SKM-1 (cell line): ENCODE measurements at regions not wholly inside any gene's neighbourhood (a gene's known extent, or its start where the extent isn't known, plus 50 kb on each side); places are given as distances from the start of the nearest gene placed in this dataset.

Experiments
- DNase-seq: peaks from one replicate; lab custom pipeline; 2025; ENCODE audit not compliant: unreplicated experiment; lab: John Stamatoyannopoulos, UW

DNA sequence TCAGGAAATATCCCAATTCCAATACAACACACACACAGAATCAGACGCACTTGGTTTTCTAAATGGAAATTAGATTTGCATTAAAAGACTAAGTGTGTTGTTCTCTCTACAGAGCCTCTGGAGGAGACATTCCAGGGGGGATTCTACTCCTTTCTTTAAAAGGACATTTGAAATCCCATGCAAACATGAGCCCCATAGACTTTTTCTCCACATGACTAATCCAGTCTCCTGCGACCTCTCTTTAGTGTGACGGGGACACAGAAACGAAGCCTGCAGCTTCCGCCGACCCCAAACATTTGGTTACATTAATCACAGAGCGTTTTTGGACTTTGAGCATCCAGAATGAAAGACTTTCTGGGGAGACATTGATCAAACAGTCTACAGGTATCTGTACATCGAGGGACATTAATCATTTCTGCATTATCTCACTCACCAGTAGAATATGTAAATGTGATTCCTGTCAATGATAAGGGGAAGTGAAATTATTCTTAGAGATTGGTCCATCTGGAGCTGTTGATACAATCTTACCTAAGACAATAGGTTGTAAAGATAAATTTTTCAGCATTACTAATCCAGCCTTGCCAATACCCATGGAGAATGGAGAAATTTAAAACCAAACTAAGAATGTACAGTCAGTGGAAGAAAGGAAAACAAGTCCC, 103.4 kb upstream of the IRX3 start:
- DNase-seq = no peak

DNA sequence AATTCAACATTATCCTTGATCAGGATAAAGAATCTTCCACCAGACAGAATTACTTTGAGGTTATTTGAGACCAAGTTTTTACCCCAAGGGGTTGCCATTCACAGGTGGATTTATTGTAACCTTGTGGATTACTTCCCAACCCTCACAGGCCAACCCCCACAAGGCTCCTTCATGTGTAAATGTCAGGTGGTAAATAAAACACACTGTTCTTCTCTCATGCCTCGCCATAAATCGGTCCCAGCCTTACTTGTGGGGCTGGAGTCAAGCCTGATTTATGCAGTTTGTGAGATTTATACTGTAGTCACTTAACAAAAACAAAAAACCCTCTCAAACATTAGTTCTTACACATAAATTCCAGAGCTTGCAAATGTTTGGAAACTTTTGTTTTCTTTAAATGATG, 98.6 kb upstream of the IRX3 start:
- no peak for DNase-seq

DNA sequence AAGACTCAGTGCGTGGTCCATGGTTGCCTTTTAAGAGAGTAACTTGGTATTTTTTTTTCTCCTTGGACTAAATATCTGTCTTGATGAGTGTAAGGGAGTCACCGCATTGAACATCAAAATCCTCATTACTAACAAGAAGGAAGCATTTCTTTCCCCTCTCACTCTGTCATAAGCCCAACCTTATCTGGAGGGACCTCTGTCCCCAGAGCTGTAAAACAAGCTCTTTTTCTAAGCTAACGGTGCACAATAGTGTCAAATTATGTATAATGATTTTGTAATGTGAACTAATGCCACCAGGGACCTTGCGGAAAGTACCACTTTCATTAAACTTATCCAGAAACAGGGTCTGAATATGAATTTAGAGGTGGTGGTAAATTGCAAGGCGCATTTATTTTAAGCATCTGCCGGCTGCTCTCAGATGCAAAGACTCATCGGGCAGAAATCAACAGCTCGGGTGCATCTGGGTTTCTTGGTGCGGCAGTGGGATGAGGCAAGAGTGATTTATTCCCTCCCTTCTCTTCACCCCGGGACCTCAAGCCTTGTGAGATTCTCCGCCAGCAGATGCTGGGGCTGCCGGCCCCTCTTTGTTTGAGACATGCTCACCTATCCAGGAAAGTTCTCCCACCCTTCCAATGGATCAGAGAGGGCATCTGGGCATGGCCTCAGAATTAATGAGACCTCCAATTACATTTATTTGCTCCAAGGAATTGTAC, 95.2 kb upstream of the IRX3 start:
- DNase-seq = no peak

DNA sequence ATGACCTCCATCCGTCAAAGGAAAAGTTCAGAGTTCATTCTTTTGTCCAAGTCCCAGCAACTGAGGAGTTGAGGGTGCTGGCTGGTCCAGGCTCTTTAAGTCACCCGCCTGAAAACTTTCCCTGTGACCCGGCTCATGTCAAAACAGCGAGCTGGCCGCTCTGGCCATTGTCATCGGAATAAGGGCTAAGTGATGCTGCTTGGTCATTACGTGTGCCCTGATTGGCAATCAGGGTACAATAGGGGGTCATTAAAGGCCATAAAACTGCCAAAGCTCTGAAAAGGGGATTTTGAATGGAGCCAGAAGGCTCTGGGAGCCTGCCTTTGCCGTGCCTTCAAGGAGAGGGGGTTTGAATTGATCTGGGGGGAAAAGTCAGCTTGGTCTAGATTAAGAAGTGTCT, 88.5 kb upstream of the IRX3 start:
- DNase-seq = no peak

- no peak for DNase-seq
Observed at GRCh38 chr16:54373534-54374520, 87.2 kb upstream of the IRX3 start.

DNA sequence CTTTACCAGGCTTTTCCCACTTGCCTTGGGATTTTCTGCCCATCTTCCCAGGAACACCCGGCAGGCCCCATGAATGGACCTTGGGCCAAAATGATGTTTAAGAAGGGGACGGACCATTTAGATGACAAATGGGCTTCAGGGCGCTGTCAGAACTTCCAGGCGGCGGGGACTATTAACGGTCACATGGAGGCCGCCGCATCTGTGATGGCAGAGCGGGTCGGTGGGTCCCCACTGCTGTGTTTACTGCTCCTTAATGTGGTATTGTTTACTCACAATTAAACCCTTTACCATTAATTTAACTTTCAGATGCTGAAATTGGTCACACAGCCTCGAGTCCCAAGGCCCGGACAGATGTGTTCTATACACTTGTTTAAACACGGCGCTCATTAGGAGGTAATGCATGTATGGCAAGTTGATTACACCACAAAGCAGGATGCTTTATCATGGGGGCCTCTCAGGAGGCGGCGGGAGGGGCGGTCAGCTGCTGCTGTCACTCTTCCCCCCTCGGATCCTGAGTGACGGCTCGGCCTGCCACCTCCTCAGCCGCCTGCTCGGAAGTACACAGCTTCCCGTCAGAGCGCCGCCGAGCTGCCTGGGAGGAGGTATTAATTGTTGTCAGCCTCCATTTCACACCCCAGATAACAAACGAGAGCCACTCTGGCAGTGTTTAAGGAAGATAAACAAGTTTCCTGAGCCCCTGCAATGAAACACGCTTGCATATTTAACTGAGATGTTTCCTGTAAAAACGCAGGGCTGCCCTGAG, 83.9 kb upstream of the IRX3 start:
- no peak for DNase-seq

DNA sequence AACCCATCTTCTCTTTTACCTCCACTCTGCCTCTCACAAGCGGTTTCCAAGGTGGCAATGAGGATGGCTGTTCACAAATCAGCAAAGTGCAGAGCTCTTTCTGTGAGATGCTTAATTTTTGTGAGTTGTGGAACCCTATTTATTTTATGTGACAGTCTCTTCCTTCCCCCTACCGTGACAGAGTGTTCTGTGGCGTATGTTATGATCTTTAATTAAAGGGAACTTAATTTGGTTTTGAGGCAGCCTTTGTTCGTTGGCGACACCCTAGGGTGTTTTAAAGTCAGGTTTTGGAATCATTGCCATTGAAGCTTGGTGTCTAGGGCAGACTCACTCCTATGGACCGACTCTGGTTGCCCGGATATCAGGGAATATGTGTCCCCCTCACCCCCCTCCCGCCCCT, 83.3 kb upstream of the IRX3 start:
- no peak for DNase-seq

DNA sequence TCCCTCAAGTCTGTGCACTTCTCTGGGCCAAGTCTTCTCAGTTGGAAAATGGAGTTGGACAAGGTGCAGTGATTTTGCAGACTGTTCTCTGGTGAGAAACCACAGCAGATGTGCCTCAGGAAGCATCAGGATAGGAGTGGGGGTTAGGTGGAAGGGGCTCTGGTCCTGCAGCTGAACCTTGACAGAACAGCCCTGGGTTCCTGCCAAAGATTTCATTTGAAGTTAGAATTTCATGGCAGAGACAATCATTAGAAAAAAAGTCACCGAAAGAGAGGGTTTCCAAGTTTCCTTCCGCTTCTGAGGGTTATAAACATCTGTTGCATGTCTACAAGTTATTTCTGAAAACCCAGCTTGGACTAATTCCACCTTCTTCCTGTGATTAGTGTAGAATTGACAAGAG, 80.4 kb upstream of the IRX3 start:
- DNase-seq = no peak

GRCh38 chr16:54365990-54366634, 79.5 kb upstream of the IRX3 start:
- DNase-seq = no peak

DNA sequence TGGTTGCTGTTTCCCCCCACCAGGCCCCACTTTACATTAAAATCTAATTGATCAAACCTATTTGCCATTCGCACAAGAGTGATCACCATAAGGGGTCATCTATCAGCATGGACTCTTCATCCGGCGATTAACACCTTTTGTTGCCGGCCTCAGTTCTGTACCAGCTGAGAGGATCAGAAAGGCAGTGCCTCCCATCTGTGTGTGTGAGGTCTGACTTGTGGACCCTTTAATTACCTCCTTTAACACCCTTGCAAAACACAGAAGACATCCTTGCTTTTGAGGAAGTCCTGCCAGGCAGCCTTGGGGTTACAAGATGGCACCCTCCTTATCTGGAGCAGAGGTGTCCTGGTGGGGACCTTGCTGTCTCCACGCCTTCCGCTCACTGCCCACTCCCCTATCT, 77.2 kb upstream of the IRX3 start:
- DNase-seq = no peak

DNA sequence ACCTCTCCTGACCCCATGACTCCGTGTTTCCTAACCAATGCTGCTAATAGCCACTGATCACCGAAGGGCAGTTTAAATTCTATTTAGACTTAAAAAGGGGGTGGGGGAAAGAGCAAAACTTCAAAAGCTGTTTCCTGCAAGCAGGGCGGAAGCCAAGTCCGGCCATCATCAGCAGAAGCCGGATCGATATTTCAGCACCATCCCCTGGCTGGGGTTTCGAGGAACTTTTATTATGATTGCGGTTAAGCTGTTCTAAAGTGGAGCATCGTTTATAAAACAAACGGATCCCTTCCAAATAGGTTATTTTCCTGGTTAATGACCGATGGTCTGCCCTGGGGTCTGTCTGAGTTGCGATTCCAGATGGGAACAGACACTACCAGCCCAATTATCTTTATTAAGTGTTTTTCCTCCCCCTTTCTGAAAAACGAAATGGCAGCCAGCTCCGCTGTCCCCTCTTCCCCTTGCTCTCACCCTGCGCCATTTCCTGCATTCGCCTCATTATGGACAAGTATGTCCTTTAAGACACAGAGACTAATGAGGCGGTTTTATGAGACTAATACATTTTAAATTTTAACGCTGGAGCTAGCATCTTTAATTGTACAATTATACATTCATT, 76.1 kb upstream of the IRX3 start:
- DNase-seq = no peak

DNA sequence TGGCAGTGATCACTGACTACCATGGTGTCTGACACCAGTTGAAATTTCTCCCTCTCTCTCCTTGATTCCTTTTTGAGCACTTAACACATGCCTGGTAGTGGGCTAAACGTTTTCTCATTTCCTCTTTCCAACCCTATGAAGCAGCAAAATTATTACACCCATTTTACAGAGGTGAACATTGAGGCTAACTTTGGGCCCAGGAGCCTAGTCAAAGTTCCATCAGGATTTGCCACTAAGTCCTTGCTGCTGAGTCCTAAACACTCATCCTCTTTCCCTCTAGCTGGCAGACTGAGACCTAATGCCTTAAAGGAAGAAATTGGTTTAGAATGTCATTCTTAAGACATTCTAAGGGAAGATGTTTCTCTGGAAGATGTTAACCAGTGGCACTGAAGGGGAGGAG, 74.7 kb upstream of the IRX3 start:
- DNase-seq = no peak

- no peak for DNase-seq
Observed at GRCh38 chr16:54360681-54361080, 74.1 kb upstream of the IRX3 start.

DNA sequence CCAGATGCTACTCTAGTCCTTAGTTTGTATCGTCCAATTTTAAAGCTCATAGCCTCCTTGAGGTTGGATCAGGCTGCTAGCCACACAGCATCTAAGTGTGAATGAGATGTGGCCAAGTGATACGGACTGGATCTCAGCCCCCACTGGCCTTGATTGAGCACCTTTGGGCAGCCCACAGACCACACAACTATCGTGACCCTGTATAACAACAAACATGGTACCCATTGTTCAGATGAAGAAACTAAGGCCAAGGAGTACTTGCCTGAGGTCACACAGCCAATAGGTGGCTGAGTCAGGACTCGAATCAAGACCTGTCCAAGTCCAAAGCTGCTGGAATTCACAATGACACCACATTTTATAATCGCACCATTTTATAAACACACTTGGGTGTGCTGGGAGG, 73.0 kb upstream of the IRX3 start:
- DNase-seq = no peak

DNA sequence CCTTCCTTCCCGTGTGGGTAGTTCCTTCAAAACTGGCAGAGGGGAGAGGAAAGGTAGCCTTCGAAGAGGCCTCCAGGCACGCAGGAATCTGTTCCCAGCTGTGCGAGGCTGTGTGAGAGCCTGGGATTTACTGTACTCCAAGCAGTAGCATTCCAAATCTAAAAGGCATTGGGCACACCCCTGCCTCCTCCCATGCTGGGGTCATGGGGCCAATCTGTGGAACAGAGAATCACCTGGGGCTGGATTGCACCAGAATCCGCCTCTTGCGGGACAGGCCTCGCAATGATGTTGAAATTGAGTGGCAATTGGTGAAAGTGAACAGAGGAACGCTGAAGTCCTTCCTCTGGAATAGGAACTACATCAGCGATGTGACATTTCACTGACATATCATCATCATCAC, 72.5 kb upstream of the IRX3 start:
- DNase-seq = no peak

DNA sequence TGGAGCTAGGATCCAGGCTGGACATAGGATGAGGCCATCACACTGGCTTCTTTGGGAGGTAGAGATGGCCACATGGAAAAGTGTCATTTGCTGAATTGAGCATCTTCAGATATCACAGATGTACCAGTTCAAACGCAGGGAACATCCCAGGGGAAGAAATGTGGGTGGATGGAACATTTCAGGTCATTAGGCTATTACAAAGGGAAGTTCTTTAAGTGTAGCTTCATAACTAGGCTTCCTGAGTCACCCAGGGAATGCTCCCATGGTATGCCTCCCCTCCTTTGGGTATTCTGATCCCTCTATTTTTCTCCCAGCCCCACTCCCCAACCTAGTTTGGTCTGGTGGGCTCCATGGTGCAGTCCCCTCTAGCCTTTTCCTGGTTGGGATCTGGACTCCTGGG, 69.8 kb upstream of the IRX3 start:
- no peak for DNase-seq

DNA sequence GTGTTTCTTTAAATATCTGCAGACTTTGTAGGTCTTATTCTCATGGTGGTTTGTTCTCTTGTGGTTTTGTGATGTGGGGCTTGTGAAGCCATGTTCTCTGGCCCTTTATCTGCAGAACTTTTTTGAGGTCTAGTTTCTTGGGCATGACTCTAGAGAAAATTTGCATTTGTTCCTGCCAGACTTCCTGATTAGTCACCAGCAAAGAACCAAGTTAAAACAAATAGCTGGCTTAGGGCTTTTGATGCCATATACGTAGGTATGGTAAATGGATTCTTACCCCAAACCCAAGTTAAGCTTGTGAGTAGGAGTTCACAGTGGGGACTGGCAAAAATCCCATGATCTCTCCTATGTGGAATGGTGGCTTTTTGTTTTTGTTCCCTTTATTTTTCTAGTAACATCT, 68.7 kb upstream of the IRX3 start:
- no peak for DNase-seq

GRCh38 chr16:54353097-54353496, 66.5 kb upstream of the IRX3 start:
- DNase-seq = no peak

DNA sequence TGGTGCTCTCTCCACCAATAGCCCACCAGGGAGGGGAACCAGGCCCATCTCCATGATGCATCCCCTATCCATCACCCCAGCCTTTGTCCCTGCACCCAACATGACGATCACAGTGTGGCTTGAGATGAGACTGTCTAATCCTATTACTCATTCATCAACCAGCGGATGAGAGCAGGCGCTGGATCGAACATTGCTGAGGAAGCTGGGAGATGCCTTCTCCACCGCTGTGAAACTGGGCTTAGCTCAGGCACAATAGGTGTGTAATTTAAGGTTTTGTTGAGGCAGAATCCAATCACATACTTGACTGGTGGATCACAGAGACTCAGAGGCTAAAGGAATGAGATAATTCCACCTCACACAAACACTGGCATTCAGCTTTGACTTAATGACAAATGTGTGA, 64.6 kb upstream of the IRX3 start:
- no peak for DNase-seq

DNA sequence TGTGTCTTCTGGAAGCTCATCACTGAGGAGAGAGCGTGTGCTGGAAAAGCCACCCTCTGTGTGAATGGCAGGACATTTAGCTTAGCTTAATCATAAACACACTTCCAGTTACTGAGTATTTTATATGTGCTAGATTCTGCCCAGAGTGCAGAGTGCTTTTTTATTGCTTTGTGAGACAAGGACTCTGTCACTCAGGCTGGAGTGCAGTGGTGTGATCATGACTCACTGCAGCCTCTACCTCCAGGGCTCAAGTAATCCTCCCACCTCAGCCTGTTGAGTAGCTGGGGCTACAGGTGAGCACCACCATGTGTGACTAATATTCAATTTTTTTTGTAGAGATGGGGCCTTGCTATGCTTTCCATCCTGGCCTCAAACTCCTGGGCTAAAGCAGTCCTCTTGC, 61.4 kb upstream of the IRX3 start:
- no peak for DNase-seq
